Mesothelial cell of epicardium (in vitro differentiated cells): ENCODE measurements at regions not wholly inside any gene's neighbourhood (a gene's known extent, or its start where the extent isn't known, plus 50 kb on each side); places are given as distances from the start of the nearest gene placed in this dataset.
A peak's percentile ranks its signal among the peaks of the same experiment; 100 is the strongest.

Experiments
- DNase-seq, 2 experiments: peaks; one replicate each; pipeline ENCODE4 v3.0.0; 2021; ENCODE audit warnings: low spot score in 2 of 2; ENCODE audit not compliant: unreplicated experiment in 2 of 2
- H3K27ac Mint-ChIP-seq: 2 replicates; pipeline ENCODE4 v1.8.0; 2021; ENCODE audit warnings: mixed read lengths
- H3K27me3 Mint-ChIP-seq: 2 replicates; pipeline ENCODE4 v1.8.0; 2021; ENCODE audit warnings: low read depth, mixed read lengths
- H3K36me3 Mint-ChIP-seq: 2 replicates; pipeline ENCODE4 v1.8.0; 2021; ENCODE audit warnings: mixed read lengths
- H3K4me1 Mint-ChIP-seq: 2 replicates; pipeline ENCODE4 v1.8.0; 2021; ENCODE audit warnings: mixed read lengths
- H3K4me3 Mint-ChIP-seq: 2 replicates; pipeline ENCODE4 v1.8.0; 2021; ENCODE audit warnings: mild to moderate bottlenecking, moderate library complexity, mixed read lengths
- H3K9me3 Mint-ChIP-seq: 2 replicates; pipeline ENCODE4 v1.8.0; 2021; ENCODE audit warnings: mixed read lengths
- CTCF ChIP-seq: fragments of 200-600 bp; sonication (generic); IDR thresholded peaks from one replicate; pipeline ENCODE4 v1.5.0; 2021; ENCODE audit warnings: antibody characterized with exemption; ENCODE audit not compliant: unreplicated experiment

- H3K27ac Mint-ChIP-seq = no peak overlapping the region
Observed at GRCh38 chr2:12391116-12391515, 325.6 kb upstream of the TRIB2 start.

GRCh38 chr2:12396699-12397098 is 320.0 kb upstream of the TRIB2 start:
- H3K4me1 Mint-ChIP-seq = peaks cover 27% of the 10 kb centered on the region
- H3K4me3 Mint-ChIP-seq = no peak overlapping the region
- H3K9me3 Mint-ChIP-seq = peaks cover 3% of the 10 kb centered on the region
- H3K27me3 Mint-ChIP-seq = no peaks in the 10 kb centered on the region
- no peak for DNase-seq
- H3K36me3 Mint-ChIP-seq = no peaks in the 10 kb centered on the region
- TF ChIP-seq CTCF = no peak
- H3K27ac Mint-ChIP-seq = peak overlapping the region; percentile 78

More at GRCh38 chr2:12391116-12391515, 325.6 kb upstream of the TRIB2 start:
- TF ChIP-seq CTCF = no peak
- peaks cover 11% of the 10 kb centered on the region for H3K9me3 Mint-ChIP-seq
- H3K4me3 Mint-ChIP-seq = no peak overlapping the region
- H3K36me3 Mint-ChIP-seq = no peaks in the 10 kb centered on the region
- H3K27me3 Mint-ChIP-seq = peaks cover 3% of the 10 kb centered on the region
- DNase-seq = no peak
- peaks cover 18% of the 10 kb centered on the region for H3K4me1 Mint-ChIP-seq

GRCh38 chr2:12397854-12398253 is 318.9 kb upstream of the TRIB2 start:
- peaks cover 27% of the 10 kb centered on the region for H3K4me1 Mint-ChIP-seq
- peaks cover 10% of the 10 kb centered on the region for H3K9me3 Mint-ChIP-seq
- no peak overlapping the region for H3K27ac Mint-ChIP-seq
- H3K36me3 Mint-ChIP-seq = peaks cover 5% of the 10 kb centered on the region
- TF ChIP-seq CTCF = no peak
- DNase-seq = no peak
- no peaks in the 10 kb centered on the region for H3K27me3 Mint-ChIP-seq
- no peak overlapping the region for H3K4me3 Mint-ChIP-seq

GRCh38 chr2:12399240-12399639 is 317.5 kb upstream of the TRIB2 start:
- no peak overlapping the region for H3K4me3 Mint-ChIP-seq
- peaks cover 27% of the 10 kb centered on the region for H3K4me1 Mint-ChIP-seq
- TF ChIP-seq CTCF = no peak
- no peaks in the 10 kb centered on the region for H3K27me3 Mint-ChIP-seq
- H3K36me3 Mint-ChIP-seq = peaks cover 7% of the 10 kb centered on the region
- H3K9me3 Mint-ChIP-seq = peaks cover 17% of the 10 kb centered on the region
- peak overlapping the region; percentile 62 for H3K27ac Mint-ChIP-seq
- no peak for DNase-seq

- Mint-ChIP-seq H3K27ac (no peak overlapping the region), H3K27me3 (no peaks in the 10 kb centered on the region), H3K36me3 (peaks cover 7% of the 10 kb centered on the region), H3K4me3 (no peak overlapping the region), H3K9me3 (peaks cover 17% of the 10 kb centered on the region), H3K4me1 (peaks cover 27% of the 10 kb centered on the region)
- no peak for TF ChIP-seq CTCF
- DNase-seq = no peak
Observed at GRCh38 chr2:12400543-12400942, 316.2 kb upstream of the TRIB2 start.
